ENCODE measurements at regions not wholly inside any gene's neighbourhood (a gene's known extent, or its start where the extent isn't known, plus 50 kb on each side); places are given as distances from the start of the nearest gene placed in this dataset.
"Not testable (repeated sequence)": the region's sequence is repeated elsewhere in the genome, so short reads cannot be mapped to it uniquely, and the experiment has no call there.

- TF ChIP-seq, protein P1, sequence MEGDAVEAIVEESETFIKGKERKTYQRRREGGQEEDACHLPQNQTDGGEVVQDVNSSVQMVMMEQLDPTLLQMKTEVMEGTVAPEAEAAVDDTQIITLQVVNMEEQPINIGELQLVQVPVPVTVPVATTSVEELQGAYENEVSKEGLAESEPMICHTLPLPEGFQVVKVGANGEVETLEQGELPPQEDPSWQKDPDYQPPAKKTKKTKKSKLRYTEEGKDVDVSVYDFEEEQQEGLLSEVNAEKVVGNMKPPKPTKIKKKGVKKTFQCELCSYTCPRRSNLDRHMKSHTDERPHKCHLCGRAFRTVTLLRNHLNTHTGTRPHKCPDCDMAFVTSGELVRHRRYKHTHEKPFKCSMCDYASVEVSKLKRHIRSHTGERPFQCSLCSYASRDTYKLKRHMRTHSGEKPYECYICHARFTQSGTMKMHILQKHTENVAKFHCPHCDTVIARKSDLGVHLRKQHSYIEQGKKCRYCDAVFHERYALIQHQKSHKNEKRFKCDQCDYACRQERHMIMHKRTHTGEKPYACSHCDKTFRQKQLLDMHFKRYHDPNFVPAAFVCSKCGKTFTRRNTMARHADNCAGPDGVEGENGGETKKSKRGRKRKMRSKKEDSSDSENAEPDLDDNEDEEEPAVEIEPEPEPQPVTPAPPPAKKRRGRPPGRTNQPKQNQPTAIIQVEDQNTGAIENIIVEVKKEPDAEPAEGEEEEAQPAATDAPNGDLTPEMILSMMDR (conservative IDR thresholded peaks at IDR 0.05; ENCODE audit: low read depth in 2 of 2), result not testable (repeated sequence)
- TF ChIP-seq EZH2 (IDR thresholded peaks at IDR 0.05; ENCODE audit: low read depth, unreplicated experiment); ETS1 (IDR thresholded peaks at IDR 0.05): not testable (repeated sequence)
Measured at GRCh38 chr1:851841-852240, 71.9 kb upstream of the SAMD11 start.
